ENCODE measurements at regions not wholly inside any gene's neighbourhood (a gene's known extent, or its start where the extent isn't known, plus 50 kb on each side); places are given as distances from the start of the nearest gene placed in this dataset.

- TF ChIP-seq CTCF (IDR thresholded peaks at IDR 0.05) (no peak), POLR2A (IDR thresholded peaks at IDR 0.05) (no peak)
Measured at GRCh38 chr2:235113854-235114253, 162.0 kb downstream of the SH3BP4 start.

All from testis (tissue), 2 donors.